Right lobe of liver (tissue), 4 donors: ENCODE measurements at regions not wholly inside any gene's neighbourhood (a gene's known extent, or its start where the extent isn't known, plus 50 kb on each side); places are given as distances from the start of the nearest gene placed in this dataset.

Experiments used
- POLR2A ChIP-seq: fragments of 450-650 bp; IDR thresholded peaks from one replicate; pipeline ENCODE4 v1.6.1; 2017; ENCODE audit warnings: antibody characterized with exemption, mild to moderate bottlenecking
- TF ChIP-seq, protein P1 (sequence below), 4 donors: fragments of 200-600 bp in 3 of 4; fragments of 450-650 bp in 1 of 4; IDR thresholded peaks; one replicate each; pipeline versions ENCODE4 v1.5.1 to v1.8.0; 2016 to 2022; ENCODE audit warnings: antibody characterized with exemption in 4 of 4, mild to moderate bottlenecking in 2 of 4
- donor health status: DM: no; HTN: no; CAD: no.
- donor health status: DM: no; HTN: no; CAD: no.
- donor health status: DM: no; HTN: yes; CAD: no.

GRCh38 chr5:126351153-126351552 is 72.1 kb upstream of the GRAMD2B start:
- TF ChIP-seq, protein P1, sequence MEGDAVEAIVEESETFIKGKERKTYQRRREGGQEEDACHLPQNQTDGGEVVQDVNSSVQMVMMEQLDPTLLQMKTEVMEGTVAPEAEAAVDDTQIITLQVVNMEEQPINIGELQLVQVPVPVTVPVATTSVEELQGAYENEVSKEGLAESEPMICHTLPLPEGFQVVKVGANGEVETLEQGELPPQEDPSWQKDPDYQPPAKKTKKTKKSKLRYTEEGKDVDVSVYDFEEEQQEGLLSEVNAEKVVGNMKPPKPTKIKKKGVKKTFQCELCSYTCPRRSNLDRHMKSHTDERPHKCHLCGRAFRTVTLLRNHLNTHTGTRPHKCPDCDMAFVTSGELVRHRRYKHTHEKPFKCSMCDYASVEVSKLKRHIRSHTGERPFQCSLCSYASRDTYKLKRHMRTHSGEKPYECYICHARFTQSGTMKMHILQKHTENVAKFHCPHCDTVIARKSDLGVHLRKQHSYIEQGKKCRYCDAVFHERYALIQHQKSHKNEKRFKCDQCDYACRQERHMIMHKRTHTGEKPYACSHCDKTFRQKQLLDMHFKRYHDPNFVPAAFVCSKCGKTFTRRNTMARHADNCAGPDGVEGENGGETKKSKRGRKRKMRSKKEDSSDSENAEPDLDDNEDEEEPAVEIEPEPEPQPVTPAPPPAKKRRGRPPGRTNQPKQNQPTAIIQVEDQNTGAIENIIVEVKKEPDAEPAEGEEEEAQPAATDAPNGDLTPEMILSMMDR (IDR thresholded peaks at IDR 0.05): no peak
- TF ChIP-seq POLR2A: no peak
